A549 (cell line): ENCODE measurements at regions not wholly inside any gene's neighbourhood (a gene's known extent, or its start where the extent isn't known, plus 50 kb on each side); places are given as distances from the start of the nearest gene placed in this dataset.

Experiments used
- BCL3 ChIP-seq: fragments of >200 bp; sonication (Bioruptor Twin); formaldehyde crosslinking; IDR thresholded peaks from 3 replicates; pipeline ENCODE4 v1.6.1; 2016
- CBX2 ChIP-seq: fragments of 200-600 bp; sonication (generic); IDR thresholded peaks from 2 replicates; pipeline ENCODE4 v1.6.1; 2016; ENCODE audit warnings: low read depth, mild to moderate bottlenecking, borderline replicate concordance
- CTCF ChIP-seq: fragments of >200 bp; sonication (Bioruptor Twin); formaldehyde crosslinking; IDR thresholded peaks from 3 replicates; pipeline ENCODE4 v1.5.1; 2016
- POLR2A ChIP-seq: IDR thresholded peaks from 2 replicates; pipeline ENCODE4 v1.6.1; 2012; ENCODE audit warnings: mild to moderate bottlenecking, low read length
- RCOR1 ChIP-seq: fragments of 150-350 bp; IDR thresholded peaks from 2 replicates; pipeline ENCODE4 v1.6.1; 2014; ENCODE audit warnings: antibody characterized with exemption, low read length, low read depth
- USF2 ChIP-seq: fragments of 450-650 bp; IDR thresholded peaks from 2 replicates; pipeline ENCODE4 v1.6.1; 2014; ENCODE audit warnings: antibody characterized with exemption

DNA sequence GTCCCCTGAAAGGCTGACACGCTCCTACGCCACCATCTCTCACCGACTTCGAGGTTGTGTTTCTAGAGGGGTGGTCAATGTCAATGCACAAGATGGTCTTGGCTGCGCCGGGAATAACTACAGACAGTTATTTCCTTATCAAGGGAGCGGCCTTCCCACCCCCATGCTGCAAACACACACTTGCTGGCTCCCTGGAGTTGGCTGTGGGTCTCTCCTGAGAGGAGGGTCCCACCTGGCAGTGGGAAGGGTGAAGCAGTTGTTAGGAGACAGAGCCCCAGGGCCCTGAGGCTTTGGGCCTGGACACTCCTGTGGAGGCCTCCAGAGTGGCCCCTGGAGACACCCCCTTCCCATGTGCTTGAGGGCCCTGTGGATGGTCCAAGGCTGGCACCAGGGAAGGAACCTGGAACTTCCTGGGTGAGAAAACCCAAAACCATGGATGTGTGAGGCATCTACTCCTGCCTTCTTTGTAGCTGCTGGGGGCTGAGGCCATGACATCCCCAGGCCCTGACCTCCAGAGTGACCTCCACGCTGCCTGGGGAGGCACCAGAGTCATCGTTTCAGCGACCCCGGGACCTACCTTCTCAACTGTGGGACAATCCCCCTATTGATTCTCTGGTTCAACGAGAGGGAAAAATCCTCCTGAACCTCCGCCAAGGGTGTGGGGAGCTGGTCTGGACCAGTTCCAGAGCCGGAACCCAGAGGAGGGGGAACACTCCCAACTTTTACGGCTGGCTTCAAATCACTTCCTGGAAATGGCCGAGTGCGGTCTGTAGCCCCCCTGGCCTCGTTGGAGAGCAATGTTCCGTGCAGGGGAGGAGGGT is 101.1 kb upstream of the COL5A1 start:
- TF ChIP-seq CTCF, result no peak
- no peak for TF ChIP-seq CBX2
- TF ChIP-seq POLR2A, result no peak
- TF ChIP-seq BCL3, result no peak
- no peak for TF ChIP-seq USF2
- no peak for TF ChIP-seq RCOR1
